ENCODE measurements at regions not wholly inside any gene's neighbourhood (a gene's known extent, or its start where the extent isn't known, plus 50 kb on each side); places are given as distances from the start of the nearest gene placed in this dataset.

DNA sequence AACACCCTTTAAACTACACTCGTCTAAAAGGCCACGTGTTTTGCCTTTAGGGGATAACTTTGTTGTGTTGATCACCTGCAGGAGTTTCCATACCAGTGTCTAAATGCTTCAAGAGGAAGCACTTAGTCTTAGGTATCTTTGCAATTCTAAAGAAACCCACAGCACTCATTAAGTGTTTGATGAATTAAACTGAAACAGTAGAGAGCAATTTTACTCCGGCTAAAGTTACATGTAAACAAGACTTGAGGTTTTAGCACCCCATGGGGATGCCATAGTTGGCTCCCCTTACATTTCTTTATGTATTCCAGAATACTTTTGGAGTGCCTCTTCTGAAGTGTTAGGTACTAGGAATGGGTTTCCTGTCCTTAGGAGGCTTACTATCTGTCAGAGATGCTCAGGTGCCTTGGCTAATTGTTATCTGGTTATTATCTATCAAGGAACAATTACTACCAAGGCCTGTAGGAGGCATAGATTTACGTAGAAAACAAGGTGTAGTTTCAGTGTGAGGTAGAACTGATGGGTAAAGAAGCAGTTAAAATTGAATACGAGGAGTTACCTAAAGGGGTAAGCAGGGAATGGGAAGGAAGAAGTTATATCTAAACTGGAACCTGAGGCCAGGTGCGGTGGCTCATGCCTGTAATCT is 176.8 kb upstream of the SAMSN1 start:
- TF ChIP-seq, protein P1, sequence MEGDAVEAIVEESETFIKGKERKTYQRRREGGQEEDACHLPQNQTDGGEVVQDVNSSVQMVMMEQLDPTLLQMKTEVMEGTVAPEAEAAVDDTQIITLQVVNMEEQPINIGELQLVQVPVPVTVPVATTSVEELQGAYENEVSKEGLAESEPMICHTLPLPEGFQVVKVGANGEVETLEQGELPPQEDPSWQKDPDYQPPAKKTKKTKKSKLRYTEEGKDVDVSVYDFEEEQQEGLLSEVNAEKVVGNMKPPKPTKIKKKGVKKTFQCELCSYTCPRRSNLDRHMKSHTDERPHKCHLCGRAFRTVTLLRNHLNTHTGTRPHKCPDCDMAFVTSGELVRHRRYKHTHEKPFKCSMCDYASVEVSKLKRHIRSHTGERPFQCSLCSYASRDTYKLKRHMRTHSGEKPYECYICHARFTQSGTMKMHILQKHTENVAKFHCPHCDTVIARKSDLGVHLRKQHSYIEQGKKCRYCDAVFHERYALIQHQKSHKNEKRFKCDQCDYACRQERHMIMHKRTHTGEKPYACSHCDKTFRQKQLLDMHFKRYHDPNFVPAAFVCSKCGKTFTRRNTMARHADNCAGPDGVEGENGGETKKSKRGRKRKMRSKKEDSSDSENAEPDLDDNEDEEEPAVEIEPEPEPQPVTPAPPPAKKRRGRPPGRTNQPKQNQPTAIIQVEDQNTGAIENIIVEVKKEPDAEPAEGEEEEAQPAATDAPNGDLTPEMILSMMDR (conservative IDR thresholded peaks at IDR 0.05; ENCODE audit: low read depth, low read length), result no peak
- no peak for TF ChIP-seq EZH2 (IDR thresholded peaks at IDR 0.05; ENCODE audit: low read length, unreplicated experiment)
